Spinal cord (tissue), 9 donors: ENCODE measurements at regions not wholly inside any gene's neighbourhood (a gene's known extent, or its start where the extent isn't known, plus 50 kb on each side); places are given as distances from the start of the nearest gene placed in this dataset.

Source experiments
- DNase-seq, 6 donors: peaks; one replicate each; pipeline versions ENCODE4 v3.0.0 to v3.0.0-alpha.2; 2013 to 2015; ENCODE audit warnings: low spot score in 6 of 6, low read depth in 4 of 6
- H3K27ac ChIP-seq: one replicate; pipeline ENCODE4 v1.5.1; 2013; ENCODE audit warnings: low read depth, low read length, control low read depth
- H3K27me3 ChIP-seq: one replicate; pipeline ENCODE4 v1.6.1; 2013; ENCODE audit warnings: low read length; ENCODE audit not compliant: control insufficient read depth, insufficient read depth
- H3K36me3 ChIP-seq: one replicate; pipeline ENCODE4 v1.6.1; 2013; ENCODE audit warnings: low read length; ENCODE audit not compliant: control insufficient read depth, insufficient read depth
- H3K4me1 ChIP-seq: one replicate; pipeline ENCODE4 v1.6.1; 2013; ENCODE audit warnings: low read length; ENCODE audit not compliant: control insufficient read depth, insufficient read depth
- H3K4me3 ChIP-seq: one replicate; pipeline ENCODE4 v1.5.1; 2013; ENCODE audit warnings: low read depth, low read length, control low read depth
- H3K9me3 ChIP-seq: one replicate; pipeline ENCODE4 v1.6.1; 2013; ENCODE audit warnings: low read length; ENCODE audit not compliant: control insufficient read depth, insufficient read depth
- WGBS: methylation state at CpG from one replicate; pipeline ENCODE4 v1.1.5; 2013; ENCODE audit warnings: missing lambda C conversion rate; ENCODE audit not compliant: insufficient coverage; 5-methylcytosine and 5-hydroxymethylcytosine counted together
- donor health status: healthy.

DNA sequence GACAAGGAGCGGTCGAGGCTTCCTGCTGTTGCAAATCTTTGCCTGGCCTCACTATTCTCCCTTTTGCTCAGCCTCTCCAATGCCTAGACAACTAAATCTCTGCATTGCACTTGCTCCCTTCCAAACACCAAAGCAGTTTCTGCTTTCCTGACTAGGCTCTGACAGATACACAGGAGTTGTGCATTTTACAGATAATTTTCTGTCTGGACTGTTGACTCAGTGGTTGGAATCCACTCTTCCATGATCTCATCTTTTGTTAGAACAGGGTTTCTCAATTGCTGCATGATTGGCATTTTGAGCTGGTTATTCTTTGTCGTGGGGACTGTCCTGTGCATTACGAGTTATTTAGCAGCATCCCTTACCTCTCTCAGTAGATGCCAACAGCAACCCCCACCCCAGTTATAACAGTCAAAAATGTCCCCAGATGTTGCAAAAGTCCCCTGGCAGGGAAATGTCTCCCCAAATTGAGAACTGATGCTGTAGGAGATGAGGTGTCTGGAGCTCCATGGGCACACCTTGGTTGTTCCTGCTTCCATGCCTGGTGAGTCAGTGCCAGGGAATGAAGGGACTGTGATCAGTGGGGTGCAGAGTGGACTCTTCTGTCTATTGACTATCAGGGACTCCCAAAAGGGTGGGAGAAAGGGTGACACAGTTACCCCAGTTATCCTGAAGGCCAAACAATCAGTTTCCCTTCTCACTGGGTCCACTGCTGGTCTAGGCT is 557.4 kb upstream of the PSMD7 start:
- no peak for DNase-seq
- Histone ChIP-seq H3K4me3 (no peak overlapping the region), H3K27ac (no peak overlapping the region), H3K27me3 (no peaks in the 10 kb centered on the region), H3K4me1 (no peaks in the 10 kb centered on the region), H3K9me3 (no peaks in the 10 kb centered on the region), H3K36me3 (no peaks in the 10 kb centered on the region)
- 94% methylated on average over 2 of the region's 4 CpGs for WGBS

DNA sequence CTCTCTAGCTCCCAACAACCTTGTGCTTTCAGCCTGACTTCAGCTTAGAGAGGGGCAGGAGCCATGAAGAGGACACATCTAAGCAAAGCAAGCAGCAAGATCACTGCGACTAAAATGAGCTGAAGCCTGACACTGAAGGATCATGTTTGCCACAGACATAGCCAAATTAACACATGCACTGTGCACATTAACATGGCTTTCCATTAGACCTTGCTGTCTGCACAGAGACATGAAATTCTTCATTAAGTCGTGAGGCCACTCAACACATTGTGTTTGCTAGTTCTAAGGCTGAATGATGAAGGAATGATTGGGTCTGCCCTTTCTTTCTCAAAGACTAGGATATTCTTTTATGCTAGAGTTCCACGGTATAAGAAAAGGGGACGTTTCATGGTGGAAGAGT is 558.3 kb upstream of the PSMD7 start:
- no peak overlapping the region for H3K27ac ChIP-seq
- H3K4me1 ChIP-seq = no peaks in the 10 kb centered on the region
- no peak overlapping the region for H3K4me3 ChIP-seq
- no peaks in the 10 kb centered on the region for H3K9me3 ChIP-seq
- WGBS = 80% methylated on average over 2 of the region's 4 CpGs
- H3K27me3 ChIP-seq = no peaks in the 10 kb centered on the region
- H3K36me3 ChIP-seq = no peaks in the 10 kb centered on the region
- DNase-seq = no peak

DNA sequence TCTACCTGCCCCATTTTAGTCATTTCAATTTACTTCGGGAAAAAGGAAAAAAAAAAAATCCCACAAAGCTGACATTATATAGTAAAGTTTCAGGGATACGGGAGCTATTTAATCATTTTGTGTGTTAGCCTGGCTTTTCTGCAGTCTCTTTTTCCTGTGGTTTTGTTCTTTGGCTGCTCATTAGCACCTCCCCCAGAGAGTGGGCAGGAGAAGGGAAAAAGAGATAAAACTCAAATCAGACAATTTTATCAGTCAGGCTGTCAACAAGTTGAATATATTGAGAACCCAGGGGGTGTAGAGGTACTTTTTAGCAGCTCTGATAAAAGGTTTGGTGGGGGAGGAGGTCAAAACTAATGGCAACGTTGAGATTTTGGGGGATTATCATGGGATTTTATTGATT is 559.0 kb upstream of the PSMD7 start:
- no peak overlapping the region for H3K27ac ChIP-seq
- DNase-seq = no peak
- no CpG with 5 or more reads among the region's 3 CpGs for WGBS

DNA sequence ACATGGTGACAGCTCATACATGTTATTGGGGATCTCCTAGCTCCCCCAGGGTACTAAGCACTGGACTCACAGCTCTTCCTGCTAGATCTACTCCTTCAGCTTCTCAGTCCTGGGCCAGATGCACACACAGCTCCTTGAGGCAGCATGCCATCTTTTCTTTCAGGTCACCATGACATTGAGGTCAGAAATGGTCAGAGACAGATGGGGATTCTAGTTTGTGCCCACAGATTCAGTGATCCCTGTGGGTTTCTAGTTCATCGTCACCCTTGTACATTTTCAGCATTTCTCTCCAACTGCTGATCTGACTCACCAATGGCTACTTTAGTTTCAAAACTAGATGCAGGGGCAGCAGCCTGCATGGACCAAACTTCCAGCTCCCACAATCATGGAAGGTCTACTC is 560.7 kb upstream of the PSMD7 start:
- no peak for DNase-seq
- H3K9me3 ChIP-seq = no peaks in the 10 kb centered on the region
- no peaks in the 10 kb centered on the region for H3K36me3 ChIP-seq
- H3K4me1 ChIP-seq = no peaks in the 10 kb centered on the region
- WGBS = 85% methylated on average over 1 of the region's 1 CpG
- no peak overlapping the region for H3K4me3 ChIP-seq
- H3K27ac ChIP-seq = no peak overlapping the region
- H3K27me3 ChIP-seq = no peaks in the 10 kb centered on the region

More for the DNA sequence above, 559.0 kb upstream of the PSMD7 start:
- Histone ChIP-seq H3K4me1 (no peaks in the 10 kb centered on the region), H3K4me3 (no peak overlapping the region), H3K27me3 (no peaks in the 10 kb centered on the region), H3K9me3 (no peaks in the 10 kb centered on the region), H3K36me3 (no peaks in the 10 kb centered on the region)

- WGBS = no CpG with 5 or more reads among the region's 3 CpGs
- DNase-seq = no peak
- Histone ChIP-seq H3K27ac (no peak overlapping the region), H3K4me3 (no peak overlapping the region), H3K36me3 (no peaks in the 10 kb centered on the region), H3K27me3 (no peaks in the 10 kb centered on the region), H3K9me3 (no peaks in the 10 kb centered on the region), H3K4me1 (no peaks in the 10 kb centered on the region)
Measured at GRCh38 chr16:73735018-73735417, 561.6 kb upstream of the PSMD7 start.

- no peak overlapping the region for H3K4me3 ChIP-seq
- no peak overlapping the region for H3K27ac ChIP-seq
- H3K9me3 ChIP-seq = no peaks in the 10 kb centered on the region
- H3K27me3 ChIP-seq = no peaks in the 10 kb centered on the region
- 100% methylated on average over 2 of the region's 2 CpGs for WGBS
- H3K36me3 ChIP-seq = no peaks in the 10 kb centered on the region
- no peak for DNase-seq
- no peaks in the 10 kb centered on the region for H3K4me1 ChIP-seq
Measured at GRCh38 chr16:73732681-73733080, 563.9 kb upstream of the PSMD7 start.

- H3K4me1 ChIP-seq = no peaks in the 10 kb centered on the region
- DNase-seq = no peak
- WGBS = 60% methylated on average over 1 of the region's 1 CpG
- no peaks in the 10 kb centered on the region for H3K27me3 ChIP-seq
- H3K36me3 ChIP-seq = no peaks in the 10 kb centered on the region
- no peak overlapping the region for H3K27ac ChIP-seq
- no peak overlapping the region for H3K4me3 ChIP-seq
- H3K9me3 ChIP-seq = no peaks in the 10 kb centered on the region
Measured at GRCh38 chr16:73732143-73732542, 564.5 kb upstream of the PSMD7 start.

- Histone ChIP-seq H3K4me3 (no peak overlapping the region), H3K27me3 (no peaks in the 10 kb centered on the region), H3K27ac (no peak overlapping the region), H3K4me1 (peaks cover 2% of the 10 kb centered on the region), H3K36me3 (no peaks in the 10 kb centered on the region), H3K9me3 (no peaks in the 10 kb centered on the region)
- 68% methylated on average over 10 of the region's 15 CpGs for WGBS
- peak in 1 of 6 donors; percentile 75 for DNase-seq
Measured at GRCh38 chr16:73730481-73731090, 566.0 kb upstream of the PSMD7 start.

GRCh38 chr16:73725156-73725555 is 571.5 kb upstream of the PSMD7 start:
- Histone ChIP-seq H3K36me3 (no peaks in the 10 kb centered on the region), H3K27ac (peak overlapping the region; percentile 16), H3K9me3 (no peaks in the 10 kb centered on the region), H3K27me3 (peaks cover 3% of the 10 kb centered on the region), H3K4me3 (no peak overlapping the region), H3K4me1 (peaks cover 9% of the 10 kb centered on the region)
- 37% methylated on average over 3 of the region's 3 CpGs for WGBS
- DNase-seq = peak in 3 of 6 donors; percentile 41 to 71 (median 54)

DNA sequence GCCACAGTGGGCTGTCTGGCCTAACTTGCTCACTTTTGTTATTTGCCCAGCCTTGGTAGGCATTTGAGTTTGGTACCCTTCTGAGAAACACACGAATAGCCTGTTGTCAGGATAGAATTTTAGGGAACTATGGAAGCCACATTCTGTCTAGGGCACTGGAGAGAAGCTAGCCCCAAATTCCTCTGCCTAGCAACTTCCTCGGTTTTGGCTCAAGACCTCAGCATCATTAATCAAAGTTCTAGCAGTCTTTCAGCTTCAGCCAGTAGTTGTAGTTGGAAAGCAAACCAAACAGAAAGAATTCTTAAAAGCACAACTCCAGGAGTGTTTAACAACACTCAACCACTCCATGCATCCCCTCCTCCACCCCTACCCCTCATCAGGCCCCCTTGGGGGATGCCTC is 572.1 kb upstream of the PSMD7 start:
- H3K36me3 ChIP-seq = no peaks in the 10 kb centered on the region
- no peak overlapping the region for H3K4me3 ChIP-seq
- H3K4me1 ChIP-seq = peaks cover 9% of the 10 kb centered on the region
- H3K27me3 ChIP-seq = peaks cover 3% of the 10 kb centered on the region
- peak in 3 of 6 donors; percentile 35 to 77 (median 70) for DNase-seq
- H3K27ac ChIP-seq = peak overlapping the region; percentile 16
- WGBS = 38% methylated on average over 2 of the region's 2 CpGs
- no peaks in the 10 kb centered on the region for H3K9me3 ChIP-seq
